ENCODE measurements at regions not wholly inside any gene's neighbourhood (a gene's known extent, or its start where the extent isn't known, plus 50 kb on each side); places are given as distances from the start of the nearest gene placed in this dataset.

DNA sequence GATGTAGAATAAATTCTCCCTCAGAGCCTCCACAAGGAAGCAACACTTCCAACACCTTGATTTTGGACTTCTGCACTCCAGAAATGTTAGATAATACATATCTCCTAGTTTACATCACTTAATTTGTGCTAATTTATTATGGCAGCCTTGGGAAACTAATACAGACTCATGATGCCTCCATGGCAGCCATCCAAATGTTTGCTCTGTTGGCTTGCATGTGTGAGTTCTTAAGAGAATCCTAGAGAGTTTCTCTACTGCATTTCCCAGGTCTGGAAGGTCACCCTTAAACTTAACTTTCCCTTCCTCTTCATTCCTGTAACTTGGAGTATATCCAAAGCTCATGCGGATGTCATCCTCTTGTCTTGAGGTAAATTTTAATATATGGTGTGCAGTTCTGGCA, 956.1 kb downstream of the ADGRL3 start:
- no peak for DNase-seq (ENCODE audit: low read depth)

DNA sequence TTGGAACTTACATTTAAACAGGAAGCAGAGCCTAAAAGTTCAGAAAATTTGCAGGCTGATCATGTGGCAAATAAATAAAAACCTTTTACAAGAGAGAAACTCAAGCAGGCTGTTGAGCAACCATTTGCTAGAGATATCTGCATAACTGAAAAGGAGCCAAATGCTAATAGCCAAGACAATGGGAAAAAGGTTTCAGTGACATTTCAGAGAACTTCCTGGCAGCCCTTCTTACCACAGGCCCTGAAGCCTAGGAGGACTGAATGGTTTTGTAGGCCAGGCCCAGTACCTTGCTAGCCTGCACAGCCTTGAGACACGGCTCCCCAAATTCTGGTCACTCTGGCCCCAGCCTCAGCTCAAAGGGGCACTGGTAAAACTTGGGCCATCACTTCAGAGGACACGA, 945.1 kb downstream of the ADGRL3 start:
- no peak for DNase-seq (ENCODE audit: low read depth)

DNA sequence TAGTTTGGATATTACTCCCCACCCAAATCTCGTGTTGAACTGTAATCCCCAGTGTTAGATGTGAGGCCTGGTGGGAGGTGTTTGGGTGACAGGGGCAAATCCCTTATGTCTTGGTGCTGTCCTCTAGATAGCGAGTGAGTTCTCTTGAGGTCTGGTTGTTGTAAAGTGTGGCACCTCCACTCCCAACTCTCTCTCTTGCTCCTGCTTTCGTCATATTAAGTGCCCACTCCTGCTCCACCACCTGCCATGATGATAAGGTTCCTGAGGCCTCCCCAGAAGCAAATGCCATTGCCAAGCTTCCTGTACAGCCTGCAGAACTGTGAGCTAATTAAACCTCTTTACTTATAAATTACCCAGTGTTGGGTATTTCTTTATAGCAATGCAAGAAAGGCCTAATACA, 944.3 kb downstream of the ADGRL3 start:
- no peak for DNase-seq (ENCODE audit: low read depth)

DNA sequence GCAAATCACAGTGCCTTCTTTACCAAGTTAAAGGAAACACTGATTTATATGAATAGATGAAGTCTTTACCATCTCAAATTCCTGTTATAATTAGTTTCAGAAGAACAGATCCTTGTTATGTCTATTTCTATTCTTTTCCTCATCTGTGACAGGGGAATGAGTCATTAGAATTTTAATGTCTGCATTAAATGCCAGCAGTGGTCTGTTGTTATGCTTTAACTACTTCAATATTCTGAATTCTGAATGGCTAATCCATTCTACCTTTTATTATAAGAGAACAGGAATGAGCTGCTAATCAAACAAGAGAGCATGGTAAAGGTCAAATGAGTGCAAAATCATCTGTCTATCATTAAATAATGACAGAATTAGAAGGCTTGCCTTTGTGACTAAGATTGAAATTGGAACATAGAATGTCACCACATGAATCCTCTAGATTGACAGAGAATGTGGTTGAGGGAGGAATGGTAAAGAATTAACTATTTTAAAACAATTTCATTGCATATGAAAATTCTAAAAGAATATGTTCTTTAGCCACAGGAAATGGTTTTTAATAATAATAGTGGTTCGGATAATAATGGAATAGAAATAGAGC, 935.5 kb downstream of the ADGRL3 start:
- DNase-seq (ENCODE audit: low read depth), result peak; percentile 46

DNA sequence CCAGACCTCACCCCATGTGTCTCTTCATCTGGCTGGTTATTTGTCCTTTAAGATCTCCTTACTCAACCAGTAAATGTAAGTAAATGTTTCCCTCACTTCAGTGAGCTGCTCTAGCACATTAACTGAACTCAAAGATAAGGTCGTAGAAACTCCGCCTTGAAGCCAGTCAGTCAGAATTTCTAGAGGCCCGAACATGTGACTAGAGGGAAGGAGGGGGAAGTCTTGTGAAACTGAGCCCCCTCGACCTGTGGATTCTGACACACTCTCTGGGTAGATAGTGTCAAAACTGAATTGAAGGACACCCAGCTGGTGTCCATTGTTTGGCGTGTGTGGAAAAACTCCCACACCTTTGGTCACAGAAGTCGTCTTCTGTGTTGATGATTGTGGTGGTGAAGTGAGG, 933.9 kb downstream of the ADGRL3 start:
- no peak for DNase-seq (ENCODE audit: low read depth)

DNA sequence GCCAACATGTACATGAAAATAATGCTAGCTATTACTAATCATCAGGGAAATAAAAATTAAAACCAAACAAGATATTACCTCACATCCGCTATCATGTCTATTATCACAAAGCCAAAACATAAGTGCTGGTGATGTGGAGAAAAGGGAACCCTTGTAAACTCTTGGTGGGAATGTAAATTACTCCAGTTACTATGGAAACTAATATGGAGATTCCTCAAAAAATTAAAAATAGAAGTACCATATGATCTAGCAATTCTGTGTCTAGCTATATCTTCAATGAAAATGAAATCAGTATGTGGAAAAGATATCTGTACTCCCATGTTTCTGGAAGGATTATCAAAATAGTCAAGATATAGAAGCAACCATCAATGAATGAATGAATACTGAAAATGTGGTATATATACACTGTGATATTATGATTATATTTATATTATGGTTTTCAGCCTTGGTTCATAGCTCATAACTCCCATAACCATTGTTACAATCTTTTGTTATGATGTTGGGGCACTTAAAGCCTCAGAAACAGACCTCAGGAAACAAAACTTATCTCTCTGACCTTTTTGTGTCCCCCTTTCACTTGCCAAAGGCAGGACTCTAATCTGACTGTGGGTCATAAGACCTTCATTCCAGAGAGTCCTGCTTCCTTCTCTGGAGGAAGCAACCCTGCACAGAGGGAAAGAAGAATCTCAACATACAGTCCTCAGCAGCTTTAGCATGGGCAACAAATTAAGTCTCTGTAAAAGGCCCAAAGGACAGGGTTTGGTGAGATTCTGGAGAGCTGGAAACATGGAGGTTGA, 933.2 kb downstream of the ADGRL3 start:
- DNase-seq (ENCODE audit: low read depth), result no peak

DNA sequence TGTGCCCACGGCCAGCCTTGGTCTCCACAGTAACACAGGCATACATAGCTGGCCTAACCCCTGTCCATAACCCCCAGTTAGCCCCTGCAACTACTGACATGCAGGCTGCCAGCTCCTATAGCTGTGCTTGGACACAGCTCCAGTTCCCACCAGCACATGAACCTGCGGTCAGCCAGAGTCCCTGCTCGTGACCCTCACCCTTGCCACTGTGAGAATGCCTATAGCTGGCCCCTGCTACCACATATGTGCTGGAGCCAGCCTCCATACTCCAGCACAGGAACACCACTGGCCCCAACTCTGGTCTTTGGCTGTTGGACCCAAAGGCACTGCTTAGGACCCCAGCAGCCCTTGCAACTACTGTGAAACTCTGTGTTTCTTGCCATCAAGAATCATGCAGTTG, 930.9 kb downstream of the ADGRL3 start:
- DNase-seq (ENCODE audit: low read depth), result no peak

DNA sequence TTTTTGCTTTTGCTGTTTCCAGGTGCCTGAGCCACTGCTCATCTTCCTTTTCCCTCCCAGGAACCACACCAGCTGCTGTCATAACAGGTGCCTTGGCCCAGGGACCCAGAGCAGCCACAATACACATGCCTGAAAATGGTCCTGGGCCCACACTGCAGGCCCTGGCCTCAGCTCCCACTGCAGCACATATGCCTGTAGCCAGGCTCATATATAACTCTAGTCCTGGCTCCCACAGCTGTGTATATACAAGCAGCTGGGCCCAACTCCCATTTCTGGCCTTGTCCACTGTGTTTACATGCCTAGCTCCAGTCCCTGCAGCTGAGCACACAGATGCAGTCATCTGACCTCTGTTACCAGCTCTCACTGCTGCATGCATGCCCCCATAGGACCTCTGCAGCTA, 930.5 kb downstream of the ADGRL3 start:
- no peak for DNase-seq (ENCODE audit: low read depth)

DNA sequence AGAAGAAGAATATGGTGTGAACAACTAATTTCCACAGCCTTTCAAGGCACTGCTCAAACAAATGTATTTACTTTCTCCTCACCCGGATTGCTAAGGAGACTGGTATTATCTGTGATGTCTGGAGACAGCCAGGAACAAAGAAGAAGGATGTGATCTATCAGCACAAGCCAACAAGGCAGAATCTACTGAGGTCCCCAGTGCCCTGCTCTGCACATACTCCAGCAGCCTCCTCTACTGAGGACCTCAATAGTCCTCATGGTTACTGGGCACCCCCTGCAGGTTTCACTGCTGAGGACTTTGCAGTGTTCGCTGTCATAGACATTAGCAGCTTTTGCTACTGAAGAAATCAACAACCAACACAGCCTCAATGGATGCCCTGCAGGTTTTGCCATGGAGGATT, 930.1 kb downstream of the ADGRL3 start:
- DNase-seq (ENCODE audit: low read depth), result no peak

Data from ELR (cell line).